HEK293 (cell line): ENCODE measurements at regions not wholly inside any gene's neighbourhood (a gene's known extent, or its start where the extent isn't known, plus 50 kb on each side); places are given as distances from the start of the nearest gene placed in this dataset.

ENCODE experiments used
- CTCF ChIA-PET: fragments of 350-600 bp; formaldehyde crosslinking; extraction: SDS; loops from one replicate; lab custom pipeline; 2021; ENCODE audit warnings: antibody characterized with exemption; lab: Yijun Ruan, JAX
- POLR2A ChIA-PET: fragments of 300-600 bp; formaldehyde crosslinking; extraction: SDS; loops from one replicate; lab custom pipeline; 2020; ENCODE audit warnings: antibody characterized with exemption, inconsistent platforms; lab: Yijun Ruan, JAX
- H3K27ac ChIP-seq: fragments of 200-500 bp; sonication (Bioruptor generic); 2 replicates; pipeline ENCODE4 v1.5.1; 2014; ENCODE audit warnings: low read depth, low read length, control low read depth, inconsistent platforms; ENCODE audit errors: extremely low read depth
- H3K36me3 ChIP-seq, 2 experiments: fragments of 200-500 bp in 1 of 2; sonication (Bioruptor generic) in 1 of 2; 1 replicate in 1 of 2; 2 replicates in 1 of 2; pipeline ENCODE4 v1.5.1; 2014 to 2017; ENCODE audit warnings: inconsistent platforms in 2 of 2, low read length in 2 of 2; ENCODE audit not compliant: control insufficient read depth in 2 of 2, insufficient read depth in 1 of 2
- H3K4me1 ChIP-seq: fragments of 200-500 bp; sonication (Bioruptor generic); 2 replicates; pipeline ENCODE4 v1.5.1; 2014; ENCODE audit warnings: mild to moderate bottlenecking, low read length, inconsistent platforms; ENCODE audit not compliant: control insufficient read depth, insufficient read depth
- H3K4me3 ChIP-seq: 2 replicates; pipeline ENCODE4 v1.5.1; 2011; ENCODE audit warnings: low read depth, mild to moderate bottlenecking, control low read depth, low read length, moderate library complexity
- H3K9me3 ChIP-seq: fragments of 200-500 bp; sonication (Bioruptor generic); 2 replicates; pipeline ENCODE4 v1.5.1; 2014; ENCODE audit warnings: low read depth, low read length, inconsistent platforms; ENCODE audit not compliant: control insufficient read depth, insufficient read depth
- GFI1B ChIP-seq: fragments of 450-650 bp; formaldehyde crosslinking; IDR thresholded peaks from 2 replicates; pipeline ENCODE4 v1.5.1; 2016; ENCODE audit warnings: missing biosample characterization, missing genetic modification characterization
- HOXA7 ChIP-seq: sonication (generic); formaldehyde crosslinking; IDR thresholded peaks from 2 replicates; pipeline ENCODE4 v1.8.1; 2022; ENCODE audit warnings: missing genetic modification reagents, borderline replicate concordance
- KLF7 ChIP-seq: fragments of 450-650 bp; formaldehyde crosslinking; IDR thresholded peaks from 2 replicates; pipeline ENCODE4 v1.5.1; 2016; ENCODE audit warnings: missing biosample characterization, missing genetic modification characterization, borderline replicate concordance
- MEIS1 ChIP-seq: sonication (generic); formaldehyde crosslinking; IDR thresholded peaks from 2 replicates; pipeline ENCODE4 v1.8.1; 2022; ENCODE audit warnings: missing genetic modification reagents, mild to moderate bottlenecking, borderline replicate concordance
- PRDM2 ChIP-seq: fragments of 450-650 bp; formaldehyde crosslinking; IDR thresholded peaks from 2 replicates; pipeline ENCODE4 v1.5.1; 2016; ENCODE audit warnings: missing biosample characterization, missing genetic modification characterization, borderline replicate concordance
- SP2 ChIP-seq: fragments of 450-650 bp; formaldehyde crosslinking; IDR thresholded peaks from 2 replicates; pipeline ENCODE4 v1.5.1; 2016; ENCODE audit warnings: missing biosample characterization, missing genetic modification characterization
- ZBTB48 ChIP-seq: fragments of 450-650 bp; formaldehyde crosslinking; IDR thresholded peaks from 2 replicates; pipeline ENCODE4 v1.5.1; 2016; ENCODE audit warnings: missing biosample characterization, missing genetic modification characterization
- ZBTB7A ChIP-seq: fragments of 450-650 bp; formaldehyde crosslinking; IDR thresholded peaks from 2 replicates; pipeline ENCODE4 v1.5.1; 2016; ENCODE audit warnings: low read depth, missing biosample characterization, missing genetic modification characterization
- ZFP69B ChIP-seq: fragments of 450-650 bp; formaldehyde crosslinking; IDR thresholded peaks from 2 replicates; pipeline ENCODE4 v1.5.1; 2016; ENCODE audit warnings: missing biosample characterization, missing genetic modification characterization
- ZIC2 ChIP-seq: fragments of 450-650 bp; formaldehyde crosslinking; IDR thresholded peaks from 2 replicates; pipeline ENCODE4 v1.5.1; 2016; ENCODE audit warnings: missing biosample characterization, missing genetic modification characterization
- ZNF114 ChIP-seq: fragments of 450-650 bp; formaldehyde crosslinking; IDR thresholded peaks from 2 replicates; pipeline ENCODE4 v1.5.0; 2017; ENCODE audit warnings: missing biosample characterization, missing genetic modification characterization
- ZNF23 ChIP-seq: fragments of 450-650 bp; formaldehyde crosslinking; IDR thresholded peaks from 2 replicates; pipeline ENCODE4 v1.5.1; 2016; ENCODE audit warnings: missing biosample characterization, missing genetic modification characterization, borderline replicate concordance
- ZNF26 ChIP-seq: fragments of 450-650 bp; formaldehyde crosslinking; IDR thresholded peaks from 2 replicates; pipeline ENCODE4 v1.5.1; 2016; ENCODE audit warnings: missing biosample characterization, missing genetic modification characterization
- ZNF324 ChIP-seq: fragments of 450-650 bp; formaldehyde crosslinking; IDR thresholded peaks from 2 replicates; pipeline ENCODE4 v1.5.1; 2016; ENCODE audit warnings: missing biosample characterization, missing genetic modification characterization
- ZNF362 ChIP-seq: fragments of 450-650 bp; formaldehyde crosslinking; IDR thresholded peaks from 2 replicates; pipeline ENCODE4 v1.5.1; 2016; ENCODE audit warnings: missing biosample characterization, missing genetic modification characterization
- ZNF513 ChIP-seq: fragments of 450-650 bp; IDR thresholded peaks from 2 replicates; pipeline ENCODE4 v1.5.1; 2018; ENCODE audit warnings: missing biosample characterization, missing genetic modification characterization
- ZNF521 ChIP-seq: fragments of 450-650 bp; formaldehyde crosslinking; IDR thresholded peaks from 2 replicates; pipeline ENCODE4 v1.5.1; 2017; ENCODE audit warnings: missing biosample characterization, mild to moderate bottlenecking, missing genetic modification characterization
- ZNF561 ChIP-seq: fragments of 450-650 bp; IDR thresholded peaks from 2 replicates; pipeline ENCODE4 v1.5.1; 2018; ENCODE audit warnings: missing biosample characterization, missing genetic modification characterization, borderline replicate concordance
- ZNF571 ChIP-seq: fragments of 450-650 bp; formaldehyde crosslinking; IDR thresholded peaks from 2 replicates; pipeline ENCODE4 v1.5.0; 2017; ENCODE audit warnings: missing biosample characterization, missing genetic modification characterization
- ZNF596 ChIP-seq: fragments of 450-650 bp; IDR thresholded peaks from 2 replicates; pipeline ENCODE4 v1.5.0; 2018; ENCODE audit warnings: missing biosample characterization, mild to moderate bottlenecking, missing genetic modification characterization, moderate library complexity
- ZNF626 ChIP-seq: fragments of 450-650 bp; sonication (Bioruptor Pico); formaldehyde crosslinking; IDR thresholded peaks from 2 replicates; pipeline ENCODE4 v1.5.1; 2018; ENCODE audit warnings: missing biosample characterization, missing genetic modification characterization, inconsistent platforms
- ZNF654 ChIP-seq: fragments of 450-650 bp; formaldehyde crosslinking; IDR thresholded peaks from 2 replicates; pipeline ENCODE4 v1.5.1; 2016; ENCODE audit warnings: low read depth, missing biosample characterization, missing genetic modification characterization
- ZNF670 ChIP-seq: fragments of 450-650 bp; formaldehyde crosslinking; IDR thresholded peaks from 2 replicates; pipeline ENCODE4 v1.5.1; 2016; ENCODE audit warnings: missing biosample characterization, missing genetic modification characterization, low read depth

DNA sequence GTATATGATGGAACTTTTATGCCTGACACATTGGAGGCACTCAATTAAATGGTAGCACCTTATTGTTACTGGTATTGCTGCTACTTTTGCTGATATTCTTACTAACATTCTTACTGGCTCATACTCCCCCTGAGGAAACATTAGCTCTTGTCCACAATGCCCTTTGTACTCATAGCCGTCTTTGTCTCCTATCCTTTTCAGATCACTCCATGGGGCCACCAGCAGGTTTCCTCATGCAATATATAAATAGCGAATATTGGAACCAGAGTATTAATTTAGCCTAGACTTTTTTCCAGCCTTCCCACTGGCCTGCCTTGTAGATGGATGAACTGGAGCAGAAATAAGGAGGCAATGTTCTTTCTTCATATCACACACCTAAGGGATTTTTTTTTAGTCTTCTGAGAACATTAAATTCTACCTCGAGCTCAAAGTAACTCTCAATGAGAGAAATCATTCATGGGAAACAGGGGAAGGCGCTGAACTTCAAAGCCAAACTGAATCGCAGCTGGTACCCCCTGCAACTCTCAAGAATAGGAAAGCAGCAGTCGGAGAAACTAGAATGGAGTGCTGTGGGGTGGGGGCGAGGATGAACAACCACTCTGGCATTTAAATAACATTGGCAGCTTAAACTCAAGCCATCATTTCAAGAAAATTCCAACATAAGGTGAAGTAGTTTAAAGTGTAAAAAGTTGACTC, 300.3 kb downstream of the TAFA4 start:
- no peaks in the 10 kb centered on the region for H3K4me1 ChIP-seq
- TF ChIP-seq ZNF26 (tag by site-specific recombination) (no peak), ZNF324 (tag by site-specific recombination) (no peak), ZFP69B (tag by site-specific recombination) (no peak), ZNF23 (tag by site-specific recombination) (no peak), ZBTB48 (no peak), ZNF114 (tag by site-specific recombination) (no peak), ZNF654 (tag by site-specific recombination) (no peak), ZNF561 (tag by site-specific recombination) (no peak), MEIS1 (CRISPR knock-in tag) (no peak), GFI1B (tag by site-specific recombination) (no peak), SP2 (tag by site-specific recombination) (no peak), ZNF362 (tag by site-specific recombination) (no peak)
- TF ChIP-seq, all 188 proteins: peak for 0
- no peak overlapping the region for H3K27ac ChIP-seq
- H3K4me3 ChIP-seq, result no peak overlapping the region
- CTCF ChIA-PET, result no interaction called here
- H3K36me3 ChIP-seq, result no peaks in the 10 kb centered on the region
- POLR2A ChIA-PET, result no interaction called here
- no peaks in the 10 kb centered on the region for H3K9me3 ChIP-seq

- CTCF ChIA-PET, result no interaction called here
- no peak overlapping the region for H3K4me3 ChIP-seq
- no peaks in the 10 kb centered on the region for H3K4me1 ChIP-seq
- no peaks in the 10 kb centered on the region for H3K36me3 ChIP-seq
- no peaks in the 10 kb centered on the region for H3K9me3 ChIP-seq
- TF ChIP-seq ZNF521 (tag by site-specific recombination) (no peak), ZNF626 (tag by site-specific recombination) (no peak)
- no peak overlapping the region for H3K27ac ChIP-seq
- POLR2A ChIA-PET, result no interaction called here
These were observed 312.1 kb downstream of the TAFA4 start for GRCh38 chr3:68620211-68620610.

DNA sequence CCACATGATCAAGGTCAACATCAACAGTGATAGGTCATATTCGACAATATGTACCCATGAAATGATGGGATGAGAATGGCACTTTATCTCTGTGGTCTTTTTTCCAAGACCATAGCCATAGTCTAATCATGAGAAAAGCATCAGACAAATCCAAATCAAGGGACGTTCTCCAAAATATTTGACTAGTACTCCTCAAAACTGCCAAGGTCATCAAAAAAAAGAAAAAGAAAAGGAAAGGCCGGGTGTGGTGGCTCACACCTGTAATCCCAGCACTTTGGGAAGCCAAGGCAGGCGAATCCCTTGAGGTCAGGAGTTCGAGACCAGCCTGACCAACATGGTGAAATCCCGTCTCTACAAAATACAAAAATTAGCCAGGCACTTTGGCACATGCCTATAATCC, 318.3 kb downstream of the TAFA4 start:
- POLR2A ChIA-PET, result no interaction called here
- Histone ChIP-seq H3K9me3 (no peaks in the 10 kb centered on the region), H3K4me1 (no peaks in the 10 kb centered on the region), H3K4me3 (no peak overlapping the region), H3K36me3 (no peaks in the 10 kb centered on the region), H3K27ac (no peak overlapping the region)
- CTCF ChIA-PET, result no interaction called here
- TF ChIP-seq HOXA7 (no peak), ZNF513 (no peak), PRDM2 (tag by site-specific recombination) (no peak), ZIC2 (no peak), ZBTB7A (no peak), ZNF571 (tag by site-specific recombination) (no peak), ZNF596 (tag by site-specific recombination) (no peak), ZNF670 (tag by site-specific recombination) (no peak), KLF7 (tag by site-specific recombination) (no peak)
